ENCODE measurements at regions not wholly inside any gene's neighbourhood (a gene's known extent, or its start where the extent isn't known, plus 50 kb on each side); places are given as distances from the start of the nearest gene placed in this dataset.

DNA sequence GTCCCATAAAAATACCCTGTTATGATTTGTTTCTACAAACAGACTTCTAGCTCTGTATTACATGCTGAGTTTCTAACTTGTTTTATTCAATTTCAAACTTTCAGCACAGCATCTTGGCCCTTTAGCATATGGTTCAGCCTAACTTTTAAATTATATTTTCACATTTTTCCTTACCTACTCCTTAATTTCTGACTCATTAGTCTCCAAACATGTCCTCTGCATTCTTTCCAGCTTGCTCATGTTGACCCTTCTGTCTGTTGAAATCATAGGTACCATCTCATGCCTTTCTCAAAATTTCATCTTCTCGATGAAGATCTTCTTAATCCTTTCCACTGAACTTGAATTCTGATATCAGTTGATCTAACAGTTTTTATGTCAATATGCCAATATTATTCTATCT, 200.9 kb upstream of the RIOK2 start:
- H3K9me3 Mint-ChIP-seq, result peaks cover 0 to 5% (median 0%) of the 10 kb centered on the region in 7 donors
- WGBS (ENCODE audit: insufficient coverage), result no CpG with 5 or more reads among the region's 1 CpG

DNA sequence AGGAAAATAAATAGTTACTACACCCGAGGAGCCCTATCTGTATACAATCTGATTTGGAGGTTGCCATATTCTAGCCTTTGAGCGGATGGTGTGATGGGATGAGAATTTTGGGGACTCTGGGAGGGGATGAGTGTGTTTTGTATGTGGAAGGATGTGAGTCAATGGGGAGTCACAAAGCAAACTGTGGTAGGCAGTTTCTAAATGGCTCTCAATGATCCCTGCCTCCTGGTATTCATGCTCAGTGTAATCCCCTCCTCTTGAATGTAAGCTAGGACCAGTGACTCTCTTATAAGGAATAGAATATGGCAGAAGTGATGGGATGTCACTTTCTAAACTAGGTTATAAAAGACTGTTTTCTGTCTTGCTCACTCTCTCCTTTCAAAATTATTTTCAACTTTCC, 205.7 kb upstream of the RIOK2 start:
- H3K9me3 ChIP-seq (replicated peaks in 1 of 2; ENCODE audit: control insufficient read depth in 1 of 2, insufficient read depth in 1 of 2, low read length in 2 of 2), result peaks cover 7 to 8% of the 10 kb centered on the region in 2 donors
- TF ChIP-seq, protein P1, sequence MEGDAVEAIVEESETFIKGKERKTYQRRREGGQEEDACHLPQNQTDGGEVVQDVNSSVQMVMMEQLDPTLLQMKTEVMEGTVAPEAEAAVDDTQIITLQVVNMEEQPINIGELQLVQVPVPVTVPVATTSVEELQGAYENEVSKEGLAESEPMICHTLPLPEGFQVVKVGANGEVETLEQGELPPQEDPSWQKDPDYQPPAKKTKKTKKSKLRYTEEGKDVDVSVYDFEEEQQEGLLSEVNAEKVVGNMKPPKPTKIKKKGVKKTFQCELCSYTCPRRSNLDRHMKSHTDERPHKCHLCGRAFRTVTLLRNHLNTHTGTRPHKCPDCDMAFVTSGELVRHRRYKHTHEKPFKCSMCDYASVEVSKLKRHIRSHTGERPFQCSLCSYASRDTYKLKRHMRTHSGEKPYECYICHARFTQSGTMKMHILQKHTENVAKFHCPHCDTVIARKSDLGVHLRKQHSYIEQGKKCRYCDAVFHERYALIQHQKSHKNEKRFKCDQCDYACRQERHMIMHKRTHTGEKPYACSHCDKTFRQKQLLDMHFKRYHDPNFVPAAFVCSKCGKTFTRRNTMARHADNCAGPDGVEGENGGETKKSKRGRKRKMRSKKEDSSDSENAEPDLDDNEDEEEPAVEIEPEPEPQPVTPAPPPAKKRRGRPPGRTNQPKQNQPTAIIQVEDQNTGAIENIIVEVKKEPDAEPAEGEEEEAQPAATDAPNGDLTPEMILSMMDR (IDR thresholded peaks at IDR 0.05), result no peak
- H3K27ac ChIP-seq (ENCODE audit: low read depth in 1 of 2, low read length in 2 of 2), result no peak overlapping the region
- no peak overlapping the region for H2AFZ ChIP-seq (ENCODE audit: insufficient read depth, low read depth, low read length, poor library complexity, severe bottlenecking)
- DNase-seq, result no peak
- H3K27ac Mint-ChIP-seq, result no peak overlapping the region
- H4K20me1 ChIP-seq (ENCODE audit: insufficient read depth, low read length), result no peaks in the 10 kb centered on the region
- H3K27me3 ChIP-seq (ENCODE audit: control insufficient read depth in 2 of 2, insufficient read depth in 2 of 2, low read length in 2 of 2), result no peaks in the 10 kb centered on the region
- H3K4me3 ChIP-seq (replicated peaks in 1 of 3; ENCODE audit: low read depth in 2 of 3, low read length in 3 of 3), result no peak overlapping the region
- intact Hi-C loops (cut with micrococcal nuclease), result no loop called here
- H3K27me3 Mint-ChIP-seq (ENCODE audit: low read depth in 3 of 3), result peaks cover 0 to 1% (median 0%) of the 10 kb centered on the region in 3 donors
- H3K9ac ChIP-seq (ENCODE audit: insufficient read depth, low read length, poor library complexity, severe bottlenecking), result no peak overlapping the region
- no peaks in the 10 kb centered on the region for H3K4me1 ChIP-seq (ENCODE audit: control insufficient read depth in 1 of 2, insufficient read depth in 2 of 2, low read length in 2 of 2)
- no peak overlapping the region for H3K4me3 Mint-ChIP-seq
- 100% methylated on average over 2 of the region's 2 CpGs for WGBS (ENCODE audit: insufficient coverage)
- no peaks in the 10 kb centered on the region for H3K79me2 ChIP-seq (ENCODE audit: insufficient read depth, low read length)
- no peaks in the 10 kb centered on the region for H3K36me3 ChIP-seq (replicated peaks in 1 of 2; ENCODE audit: control insufficient read depth in 1 of 2, insufficient read depth in 2 of 2, low read length in 2 of 2)
- no peak overlapping the region for H3K4me2 ChIP-seq (replicated peaks; ENCODE audit: extremely low read depth, low read length, poor library complexity, severe bottlenecking)
- H3K9me3 Mint-ChIP-seq, result peaks cover under 1 to 14% (median 6%) of the 10 kb centered on the region in 7 donors
- no peaks in the 10 kb centered on the region for H3K36me3 Mint-ChIP-seq
- no peaks in the 10 kb centered on the region for H3K4me1 Mint-ChIP-seq

More for the DNA sequence above, 200.9 kb upstream of the RIOK2 start:
- H3K27ac Mint-ChIP-seq, result no peak overlapping the region
- Histone ChIP-seq H3K4me1 (ENCODE audit: control insufficient read depth in 1 of 2, insufficient read depth in 2 of 2, low read length in 2 of 2) (no peaks in the 10 kb centered on the region), H4K20me1 (ENCODE audit: insufficient read depth, low read length) (no peaks in the 10 kb centered on the region), H3K79me2 (ENCODE audit: insufficient read depth, low read length) (no peaks in the 10 kb centered on the region), H3K27me3 (ENCODE audit: control insufficient read depth in 2 of 2, insufficient read depth in 2 of 2, low read length in 2 of 2) (no peaks in the 10 kb centered on the region), H3K27ac (ENCODE audit: low read depth in 1 of 2, low read length in 2 of 2) (no peak overlapping the region), H3K9ac (ENCODE audit: insufficient read depth, low read length, poor library complexity, severe bottlenecking) (no peak overlapping the region), H3K36me3 (replicated peaks in 1 of 2; ENCODE audit: control insufficient read depth in 1 of 2, insufficient read depth in 2 of 2, low read length in 2 of 2) (no peaks in the 10 kb centered on the region), H3K4me2 (replicated peaks; ENCODE audit: extremely low read depth, low read length, poor library complexity, severe bottlenecking) (no peak overlapping the region), H3K4me3 (replicated peaks in 1 of 3; ENCODE audit: low read depth in 2 of 3, low read length in 3 of 3) (no peak overlapping the region), H2AFZ (ENCODE audit: insufficient read depth, low read depth, low read length, poor library complexity, severe bottlenecking) (no peak overlapping the region), H3K9me3 (replicated peaks in 1 of 2; ENCODE audit: control insufficient read depth in 1 of 2, insufficient read depth in 1 of 2, low read length in 2 of 2) (no peaks in the 10 kb centered on the region)
- H3K36me3 Mint-ChIP-seq, result no peaks in the 10 kb centered on the region
- TF ChIP-seq, protein P1 (IDR thresholded peaks at IDR 0.05), result no peak
- no peak for DNase-seq
- peaks cover 0 to 1% (median 0%) of the 10 kb centered on the region in 3 donors for H3K27me3 Mint-ChIP-seq (ENCODE audit: low read depth in 3 of 3)
- intact Hi-C loops (cut with micrococcal nuclease), result no loop called here
- no peak overlapping the region for H3K4me3 Mint-ChIP-seq
- no peaks in the 10 kb centered on the region for H3K4me1 Mint-ChIP-seq
